Sigmoid colon (tissue), 4 donors: ENCODE measurements at regions not wholly inside any gene's neighbourhood (a gene's known extent, or its start where the extent isn't known, plus 50 kb on each side); places are given as distances from the start of the nearest gene placed in this dataset.

Experiments
- CTCF ChIP-seq, 4 experiments: fragments of 450-650 bp in 3 of 4; fragments of 200-600 bp in 1 of 4; IDR thresholded peaks; one replicate each; pipeline ENCODE4 v1.5.1; 2016 to 2019; ENCODE audit warnings: antibody characterized with exemption in 4 of 4, mild to moderate bottlenecking in 3 of 4, moderate library complexity in 2 of 4
- EP300 ChIP-seq, 4 donors: sonication (generic); formaldehyde crosslinking; IDR thresholded peaks; one replicate each; pipeline ENCODE4 v1.6.1; 2017; ENCODE audit warnings: antibody characterized with exemption in 4 of 4
- POLR2A ChIP-seq, 2 donors: fragments of 450-650 bp; IDR thresholded peaks; one replicate each; pipeline ENCODE4 v1.6.1; 2016; ENCODE audit warnings: antibody characterized with exemption in 2 of 2, mild to moderate bottlenecking in 2 of 2, moderate library complexity in 2 of 2
- POLR2AphosphoS5 ChIP-seq, 4 donors: sonication (generic); formaldehyde crosslinking; IDR thresholded peaks; one replicate each; pipeline ENCODE4 v1.6.1; 2017; ENCODE audit warnings: antibody characterized with exemption in 4 of 4

GRCh38 chr11:70736461-70736860, 338.1 kb downstream of the CTTN start:
- TF ChIP-seq POLR2A (IDR thresholded peaks at IDR 0.05), result no peak
- no peak for TF ChIP-seq CTCF (IDR thresholded peaks at IDR 0.05)
- no peak for TF ChIP-seq POLR2AphosphoS5 (IDR thresholded peaks at IDR 0.05)
- no peak for TF ChIP-seq EP300 (IDR thresholded peaks at IDR 0.05)
